ENCODE measurements at regions not wholly inside any gene's neighbourhood (a gene's known extent, or its start where the extent isn't known, plus 50 kb on each side); places are given as distances from the start of the nearest gene placed in this dataset.
A peak's percentile ranks its signal among the peaks of the same experiment; 100 is the strongest.

- Histone ChIP-seq H3K36me3 (replicated peaks in 1 of 2; ENCODE audit: control insufficient read depth in 1 of 2, insufficient read depth in 2 of 2, low read length in 2 of 2) (no peaks in the 10 kb centered on the region), H4K20me1 (ENCODE audit: insufficient read depth, low read length) (no peaks in the 10 kb centered on the region), H2AFZ (ENCODE audit: low read length) (no peak overlapping the region), H3K9me3 (ENCODE audit: low read length) (peaks cover 27% of the 10 kb centered on the region), H3K4me2 (ENCODE audit: low read depth, low read length) (no peak overlapping the region), H3K4me3 (replicated peaks in 1 of 3; ENCODE audit: insufficient read depth in 1 of 3, low read depth in 2 of 3, low read length in 3 of 3) (no peak overlapping the region), H3K79me2 (ENCODE audit: insufficient read depth, low read length) (no peaks in the 10 kb centered on the region), H3K27ac (ENCODE audit: extremely low read length, insufficient read depth, low read length) (no peak overlapping the region), H3K27me3 (ENCODE audit: control insufficient read depth in 1 of 2, insufficient read depth in 2 of 2, low read length in 2 of 2) (no peaks in the 10 kb centered on the region), H3K9ac (ENCODE audit: insufficient read depth, low read depth, low read length) (no peak overlapping the region), H3K4me1 (ENCODE audit: insufficient read depth, low read length) (no peaks in the 10 kb centered on the region)
- TF ChIP-seq, protein P1, sequence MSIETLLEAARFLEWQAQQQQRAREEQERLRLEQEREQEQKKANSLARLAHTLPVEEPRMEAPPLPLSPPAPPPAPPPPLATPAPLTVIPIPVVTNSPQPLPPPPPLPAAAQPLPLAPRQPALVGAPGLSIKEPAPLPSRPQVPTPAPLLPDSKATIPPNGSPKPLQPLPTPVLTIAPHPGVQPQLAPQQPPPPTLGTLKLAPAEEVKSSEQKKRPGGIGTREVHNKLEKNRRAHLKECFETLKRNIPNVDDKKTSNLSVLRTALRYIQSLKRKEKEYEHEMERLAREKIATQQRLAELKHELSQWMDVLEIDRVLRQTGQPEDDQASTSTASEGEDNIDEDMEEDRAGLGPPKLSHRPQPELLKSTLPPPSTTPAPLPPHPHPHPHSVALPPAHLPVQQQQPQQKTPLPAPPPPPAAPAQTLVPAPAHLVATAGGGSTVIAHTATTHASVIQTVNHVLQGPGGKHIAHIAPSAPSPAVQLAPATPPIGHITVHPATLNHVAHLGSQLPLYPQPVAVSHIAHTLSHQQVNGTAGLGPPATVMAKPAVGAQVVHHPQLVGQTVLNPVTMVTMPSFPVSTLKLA (IDR thresholded peaks at IDR 0.05), result peak; percentile 42
- no peak for TF ChIP-seq HDAC6 (IDR thresholded peaks at IDR 0.05; ENCODE audit: low read depth, low read length)
- CTCF ChIA-PET (ENCODE audit: low intra/inter-chr PET ratio, low total read pairs), result no interaction called here
- ATAC-seq, result no peak
- in situ Hi-C loops (cut with HindIII; ENCODE audit: extremely low pct_ligation_motif_present, low pct_unique_long_range_greater_than_20kb) (no loop called here), intact Hi-C loops (cut with micrococcal nuclease; ENCODE audit: unreplicated experiment) (loop anchor here (10.0 kb wide), 1 partner anchor 947 kb away; no protein-coding TSS in a partner anchor)
- BruUV-seq (replicated peaks), result no TSS peak
- DNase-seq (ENCODE audit: low spot score), result no peak
- no peak for FAIRE-seq
- POLR2A ChIA-PET, result no interaction called here
- 7% methylated on average over 4 of the region's 4 CpGs for WGBS (ENCODE audit: low lambda C conversion rate)
These were observed 324.2 kb downstream of the BMP2 start for GRCh38 chr20:7091655-7092054.

GRCh38 chr20:7094438-7094997, 327.0 kb downstream of the BMP2 start:
- POLR2A ChIA-PET, result no interaction called here
- BruUV-seq (replicated peaks), result no TSS peak
- Histone ChIP-seq H4K20me1 (ENCODE audit: insufficient read depth, low read length) (no peaks in the 10 kb centered on the region), H3K4me3 (replicated peaks in 1 of 3; ENCODE audit: insufficient read depth in 1 of 3, low read depth in 2 of 3, low read length in 3 of 3) (no peak overlapping the region), H3K27me3 (ENCODE audit: control insufficient read depth in 1 of 2, insufficient read depth in 2 of 2, low read length in 2 of 2) (no peaks in the 10 kb centered on the region), H3K4me2 (ENCODE audit: low read depth, low read length) (no peak overlapping the region), H3K9me3 (ENCODE audit: low read length) (peaks cover 38% of the 10 kb centered on the region), H3K9ac (ENCODE audit: insufficient read depth, low read depth, low read length) (no peak overlapping the region), H3K36me3 (replicated peaks in 1 of 2; ENCODE audit: control insufficient read depth in 1 of 2, insufficient read depth in 2 of 2, low read length in 2 of 2) (no peaks in the 10 kb centered on the region), H3K79me2 (ENCODE audit: insufficient read depth, low read length) (no peaks in the 10 kb centered on the region), H3K27ac (ENCODE audit: extremely low read length, insufficient read depth, low read length) (no peak overlapping the region), H3K4me1 (ENCODE audit: insufficient read depth, low read length) (no peaks in the 10 kb centered on the region), H2AFZ (ENCODE audit: low read length) (no peak overlapping the region)
- in situ Hi-C loops (cut with HindIII; ENCODE audit: extremely low pct_ligation_motif_present, low pct_unique_long_range_greater_than_20kb) (no loop called here), intact Hi-C loops (cut with micrococcal nuclease; ENCODE audit: unreplicated experiment) (loop anchor here (1.0 to 10.0 kb wide), 4 partner anchors 265 to 950 kb away; no protein-coding TSS in a partner anchor)
- 2% methylated on average over 7 of the region's 7 CpGs for WGBS (ENCODE audit: low lambda C conversion rate)
- DNase-seq (ENCODE audit: low spot score) (peak; percentile 43), FAIRE-seq (peak; percentile 83), ATAC-seq (peak; percentile 76)
- CTCF ChIA-PET (ENCODE audit: low intra/inter-chr PET ratio, low total read pairs), result interaction anchor here (1.2 to 1.4 kb wide), 2 partner anchors 266 to 511 kb away, joined by 3 read pairs; no protein-coding TSS in a partner anchor
- TF ChIP-seq SALL1 (CRISPR knock-in tag; IDR thresholded peaks at IDR 0.05), result no peak
- no peak for TF ChIP-seq ZSCAN25 (CRISPR knock-in tag; IDR thresholded peaks at IDR 0.05)
- no peak for TF ChIP-seq ZNF281 (CRISPR knock-in tag; IDR thresholded peaks at IDR 0.05; ENCODE audit: borderline replicate concordance)
- TF ChIP-seq ZFX (CRISPR knock-in tag; IDR thresholded peaks at IDR 0.05; ENCODE audit: low read depth), result no peak
- TF ChIP-seq ETV5 (CRISPR knock-in tag; IDR thresholded peaks at IDR 0.05; ENCODE audit: borderline replicate concordance), result no peak
- TF ChIP-seq, protein P2, sequence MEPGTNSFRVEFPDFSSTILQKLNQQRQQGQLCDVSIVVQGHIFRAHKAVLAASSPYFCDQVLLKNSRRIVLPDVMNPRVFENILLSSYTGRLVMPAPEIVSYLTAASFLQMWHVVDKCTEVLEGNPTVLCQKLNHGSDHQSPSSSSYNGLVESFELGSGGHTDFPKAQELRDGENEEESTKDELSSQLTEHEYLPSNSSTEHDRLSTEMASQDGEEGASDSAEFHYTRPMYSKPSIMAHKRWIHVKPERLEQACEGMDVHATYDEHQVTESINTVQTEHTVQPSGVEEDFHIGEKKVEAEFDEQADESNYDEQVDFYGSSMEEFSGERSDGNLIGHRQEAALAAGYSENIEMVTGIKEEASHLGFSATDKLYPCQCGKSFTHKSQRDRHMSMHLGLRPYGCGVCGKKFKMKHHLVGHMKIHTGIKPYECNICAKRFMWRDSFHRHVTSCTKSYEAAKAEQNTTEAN (CRISPR knock-in tag; conservative IDR thresholded peaks at IDR 0.05), result no peak
- no peak for TF ChIP-seq ZNF3 (CRISPR knock-in tag; IDR thresholded peaks at IDR 0.05)
- TF ChIP-seq RBM22 (optimal IDR thresholded peaks at IDR 0.05; ENCODE audit: low read length), result no peak
- no peak for TF ChIP-seq RORA (CRISPR knock-in tag; IDR thresholded peaks at IDR 0.05)
- TF ChIP-seq KDM1A (CRISPR knock-in tag; IDR thresholded peaks at IDR 0.05), result no peak
- TF ChIP-seq MEF2D (CRISPR knock-in tag; IDR thresholded peaks at IDR 0.05), result no peak
- TF ChIP-seq ZFP36L1 (CRISPR knock-in tag; IDR thresholded peaks at IDR 0.05), result no peak
